HAP-1 (cell line): ENCODE measurements at regions not wholly inside any gene's neighbourhood (a gene's known extent, or its start where the extent isn't known, plus 50 kb on each side); places are given as distances from the start of the nearest gene placed in this dataset.

Experiments used
- DNase-seq, 2 experiments: peaks; one replicate each; pipeline ENCODE4 v3.0.0-alpha.2; 2016 to 2020; ENCODE audit warnings: low spot score in 2 of 2
- H3K27me3 ChIP-seq: fragments of 250-450 bp; sonication (Bioruptor Pico); 2 replicates; pipeline ENCODE4 v1.5.1; 2020; ENCODE audit warnings: low read depth, mild to moderate bottlenecking, moderate library complexity
- H3K36me3 ChIP-seq: fragments of 250-450 bp; sonication (Bioruptor Pico); replicated peaks from 2 replicates; pipeline ENCODE4 v1.5.1; 2020; ENCODE audit warnings: mild to moderate bottlenecking
- H3K4me1 ChIP-seq: fragments of 250-450 bp; sonication (Bioruptor Pico); 2 replicates; pipeline ENCODE4 v1.5.1; 2020; ENCODE audit warnings: mild to moderate bottlenecking
- H3K4me3 ChIP-seq: fragments of 250-450 bp; sonication (Bioruptor Pico); 2 replicates; pipeline ENCODE4 v1.5.1; 2020; ENCODE audit warnings: mild to moderate bottlenecking, moderate library complexity
- H3K9me3 ChIP-seq: fragments of 250-450 bp; sonication (Bioruptor Pico); 2 replicates; pipeline ENCODE4 v1.5.1; 2020; ENCODE audit warnings: mild to moderate bottlenecking, moderate library complexity
- in situ Hi-C: fragments of 300-500 bp; cut with MboI; formaldehyde crosslinking; loops from 3 replicates; pipeline ENCODE4 v1.14.3; 2020; ENCODE audit warnings: low sequenced_read_pairs, inconsistent platforms, mixed read lengths

GRCh38 chr17:13776027-13776551, 174.4 kb upstream of the HS3ST3A1 start:
- Histone ChIP-seq H3K4me1 (no peaks in the 10 kb centered on the region), H3K9me3 (no peaks in the 10 kb centered on the region), H3K4me3 (no peak overlapping the region), H3K36me3 (no peaks in the 10 kb centered on the region), H3K27me3 (no peaks in the 10 kb centered on the region)
- in situ Hi-C loops = no loop called here
- no peak for DNase-seq

DNA sequence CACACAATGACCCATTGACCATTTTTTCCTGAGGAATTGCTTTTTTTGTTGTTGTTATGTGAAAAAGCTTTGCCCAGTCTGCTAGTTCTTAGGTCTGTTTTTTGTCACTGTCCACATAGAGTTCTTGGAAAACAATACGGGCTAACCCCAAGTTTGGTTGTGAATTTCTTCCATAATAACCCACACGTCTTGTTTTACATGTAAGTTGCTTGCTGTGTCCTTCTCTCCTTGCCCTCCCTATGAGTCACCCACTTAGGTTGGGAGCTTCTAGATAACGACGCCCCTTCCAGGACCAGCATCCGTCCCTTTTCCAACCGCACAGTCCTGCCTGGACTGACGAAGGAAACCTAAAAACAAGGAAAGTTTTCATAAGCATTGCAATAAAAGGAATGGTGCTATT, 175.3 kb upstream of the HS3ST3A1 start:
- no peak for DNase-seq

DNA sequence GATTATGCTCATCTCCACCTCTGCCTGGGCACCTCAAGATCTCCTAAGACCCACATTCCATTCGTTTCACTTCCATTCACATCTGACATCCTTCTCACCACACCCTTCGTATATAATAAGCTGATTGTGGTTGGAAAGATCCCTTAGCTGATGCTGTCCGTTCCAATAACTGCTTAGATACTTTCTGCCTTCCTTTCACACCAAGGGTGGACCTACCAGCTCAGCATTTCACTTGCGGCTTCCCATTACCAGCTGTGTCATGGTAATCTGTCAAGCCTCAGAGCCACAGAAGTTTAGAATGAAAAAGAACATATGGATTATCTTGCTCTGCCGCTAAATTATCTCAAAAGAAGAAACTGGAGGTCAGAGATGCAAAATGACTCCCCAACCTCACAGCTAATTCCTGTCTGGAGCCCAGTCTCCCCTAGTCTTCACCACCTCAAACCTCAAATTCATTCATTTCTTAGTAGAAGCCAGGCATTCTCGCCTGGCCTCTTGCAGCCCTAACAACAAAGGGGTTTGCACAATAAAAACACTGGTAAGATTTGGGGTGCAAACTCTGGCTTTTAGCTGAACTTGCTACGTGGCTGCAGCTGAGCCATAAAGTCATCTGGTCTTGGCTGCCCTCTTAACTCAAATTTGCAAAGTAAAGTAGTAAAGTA, 182.8 kb upstream of the HS3ST3A1 start:
- H3K9me3 ChIP-seq = no peaks in the 10 kb centered on the region; the same call in 1 of the 2 replicates
- no peaks in the 10 kb centered on the region for H3K27me3 ChIP-seq
- no peaks in the 10 kb centered on the region for H3K36me3 ChIP-seq
- no peaks in the 10 kb centered on the region for H3K4me1 ChIP-seq
- no peak for DNase-seq
- in situ Hi-C loops = no loop called here
- H3K4me3 ChIP-seq = no peak overlapping the region

More for the DNA sequence above, 175.3 kb upstream of the HS3ST3A1 start:
- no peaks in the 10 kb centered on the region for H3K36me3 ChIP-seq
- no peaks in the 10 kb centered on the region for H3K27me3 ChIP-seq
- no peaks in the 10 kb centered on the region for H3K4me1 ChIP-seq
- H3K9me3 ChIP-seq = no peaks in the 10 kb centered on the region
- H3K4me3 ChIP-seq = no peak overlapping the region
- in situ Hi-C loops = no loop called here

- in situ Hi-C loops = no loop called here
- no peaks in the 10 kb centered on the region for H3K4me1 ChIP-seq
- no peak for DNase-seq
Measured at GRCh38 chr17:13785981-13786598, 184.4 kb upstream of the HS3ST3A1 start.

DNA sequence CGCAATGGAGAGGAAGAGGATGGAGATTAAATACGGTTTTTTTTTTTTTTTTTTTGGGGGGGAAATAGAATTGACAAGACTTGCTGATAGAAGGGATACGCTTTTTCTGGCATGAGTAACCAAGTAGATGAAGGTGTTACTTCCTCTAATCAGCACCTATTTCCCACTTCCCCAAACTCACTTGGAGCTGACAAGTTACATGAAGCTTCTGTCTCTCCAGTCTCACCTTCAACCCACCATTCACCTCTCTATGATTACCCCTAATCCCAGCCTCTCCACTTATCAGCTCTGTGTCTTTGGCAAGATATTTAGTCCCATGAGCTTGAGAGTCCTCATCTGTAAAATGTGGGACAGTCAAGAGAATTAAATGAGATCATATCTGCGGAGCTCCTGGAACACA, 185.9 kb upstream of the HS3ST3A1 start:
- in situ Hi-C loops = no loop called here
- Histone ChIP-seq H3K4me3 (no peak overlapping the region), H3K9me3 (no peaks in the 10 kb centered on the region; the same call in 1 of the 2 replicates), H3K36me3 (no peaks in the 10 kb centered on the region), H3K4me1 (no peaks in the 10 kb centered on the region), H3K27me3 (no peaks in the 10 kb centered on the region)
- DNase-seq = no peak

More at GRCh38 chr17:13785981-13786598, 184.4 kb upstream of the HS3ST3A1 start:
- Histone ChIP-seq H3K36me3 (no peaks in the 10 kb centered on the region), H3K4me3 (no peak overlapping the region), H3K9me3 (no peaks in the 10 kb centered on the region; the same call in 1 of the 2 replicates), H3K27me3 (no peaks in the 10 kb centered on the region)

- H3K36me3 ChIP-seq = no peaks in the 10 kb centered on the region
- H3K27me3 ChIP-seq = no peaks in the 10 kb centered on the region
- no peaks in the 10 kb centered on the region; the same call in 1 of the 2 replicates for H3K9me3 ChIP-seq
- H3K4me1 ChIP-seq = no peaks in the 10 kb centered on the region
- no peak for DNase-seq
- no peak overlapping the region for H3K4me3 ChIP-seq
- in situ Hi-C loops = no loop called here
Measured at GRCh38 chr17:13788385-13788784, 186.7 kb upstream of the HS3ST3A1 start.

- Histone ChIP-seq H3K9me3 (no peaks in the 10 kb centered on the region; the same call in 1 of the 2 replicates), H3K36me3 (no peaks in the 10 kb centered on the region), H3K4me1 (no peaks in the 10 kb centered on the region), H3K27me3 (no peaks in the 10 kb centered on the region), H3K4me3 (no peak overlapping the region)
- in situ Hi-C loops = no loop called here
- no peak for DNase-seq
Measured at GRCh38 chr17:13792314-13792713, 190.6 kb upstream of the HS3ST3A1 start.

DNA sequence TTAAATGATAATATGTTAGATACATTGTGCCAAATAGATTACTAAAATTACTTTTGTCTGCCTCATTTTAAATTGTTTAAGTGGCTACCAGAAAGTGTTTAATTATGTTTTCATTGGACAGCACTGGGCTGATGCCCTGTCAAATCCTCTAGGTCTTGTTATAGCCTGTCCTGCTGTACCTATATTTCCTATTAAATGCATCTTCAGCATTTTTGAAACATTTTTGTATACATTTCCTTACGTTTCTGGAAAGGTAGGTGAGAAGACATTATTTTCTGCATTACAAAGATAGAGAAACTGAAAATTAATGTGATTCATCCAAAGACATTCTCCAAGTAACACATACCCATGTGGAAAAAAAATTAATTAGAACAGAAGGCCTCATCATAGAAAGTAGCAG, 192.2 kb upstream of the HS3ST3A1 start:
- Histone ChIP-seq H3K27me3 (no peaks in the 10 kb centered on the region), H3K4me1 (no peaks in the 10 kb centered on the region), H3K4me3 (no peak overlapping the region), H3K9me3 (no peaks in the 10 kb centered on the region; the same call in 1 of the 2 replicates), H3K36me3 (no peaks in the 10 kb centered on the region)
- in situ Hi-C loops = no loop called here
- no peak for DNase-seq

GRCh38 chr17:13797863-13798262, 196.1 kb upstream of the HS3ST3A1 start:
- Histone ChIP-seq H3K9me3 (no peaks in the 10 kb centered on the region; the same call in 1 of the 2 replicates), H3K4me3 (no peak overlapping the region), H3K27me3 (no peaks in the 10 kb centered on the region), H3K36me3 (no peaks in the 10 kb centered on the region), H3K4me1 (no peaks in the 10 kb centered on the region)
- in situ Hi-C loops = no loop called here
- no peak for DNase-seq

- Histone ChIP-seq H3K36me3 (no peaks in the 10 kb centered on the region), H3K27me3 (no peaks in the 10 kb centered on the region), H3K9me3 (no peaks in the 10 kb centered on the region), H3K4me1 (no peaks in the 10 kb centered on the region), H3K4me3 (no peak overlapping the region)
- DNase-seq = no peak
- in situ Hi-C loops = no loop called here
Measured at GRCh38 chr17:13806092-13806491, 204.4 kb upstream of the HS3ST3A1 start.

- Histone ChIP-seq H3K9me3 (no peaks in the 10 kb centered on the region), H3K4me3 (no peak overlapping the region), H3K27me3 (no peaks in the 10 kb centered on the region), H3K36me3 (no peaks in the 10 kb centered on the region), H3K4me1 (no peaks in the 10 kb centered on the region)
- DNase-seq = no peak
- in situ Hi-C loops = no loop called here
Measured at GRCh38 chr17:13807103-13807502, 205.4 kb upstream of the HS3ST3A1 start.

DNA sequence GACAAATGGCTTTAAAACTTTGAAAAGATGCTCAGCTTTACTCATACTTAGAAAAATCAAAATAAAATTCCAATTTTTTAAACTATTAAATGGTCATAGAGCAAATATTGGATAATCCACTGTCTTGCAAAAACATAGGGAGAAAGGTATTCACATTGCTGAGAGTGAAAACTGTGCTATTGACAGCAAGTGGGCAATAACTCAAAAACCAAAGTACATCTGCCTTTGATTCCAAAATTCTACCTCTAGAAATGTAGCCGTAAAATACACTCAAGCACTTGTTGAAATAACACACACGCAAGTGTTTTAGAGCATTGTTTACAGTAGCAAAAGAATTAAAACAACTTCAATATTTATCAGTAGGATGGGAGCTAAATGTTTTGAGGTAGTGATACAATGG, 210.6 kb upstream of the HS3ST3A1 start:
- Histone ChIP-seq H3K27me3 (no peaks in the 10 kb centered on the region), H3K4me3 (no peak overlapping the region), H3K36me3 (no peaks in the 10 kb centered on the region), H3K4me1 (no peaks in the 10 kb centered on the region), H3K9me3 (no peaks in the 10 kb centered on the region)
- DNase-seq = no peak
- in situ Hi-C loops = no loop called here

DNA sequence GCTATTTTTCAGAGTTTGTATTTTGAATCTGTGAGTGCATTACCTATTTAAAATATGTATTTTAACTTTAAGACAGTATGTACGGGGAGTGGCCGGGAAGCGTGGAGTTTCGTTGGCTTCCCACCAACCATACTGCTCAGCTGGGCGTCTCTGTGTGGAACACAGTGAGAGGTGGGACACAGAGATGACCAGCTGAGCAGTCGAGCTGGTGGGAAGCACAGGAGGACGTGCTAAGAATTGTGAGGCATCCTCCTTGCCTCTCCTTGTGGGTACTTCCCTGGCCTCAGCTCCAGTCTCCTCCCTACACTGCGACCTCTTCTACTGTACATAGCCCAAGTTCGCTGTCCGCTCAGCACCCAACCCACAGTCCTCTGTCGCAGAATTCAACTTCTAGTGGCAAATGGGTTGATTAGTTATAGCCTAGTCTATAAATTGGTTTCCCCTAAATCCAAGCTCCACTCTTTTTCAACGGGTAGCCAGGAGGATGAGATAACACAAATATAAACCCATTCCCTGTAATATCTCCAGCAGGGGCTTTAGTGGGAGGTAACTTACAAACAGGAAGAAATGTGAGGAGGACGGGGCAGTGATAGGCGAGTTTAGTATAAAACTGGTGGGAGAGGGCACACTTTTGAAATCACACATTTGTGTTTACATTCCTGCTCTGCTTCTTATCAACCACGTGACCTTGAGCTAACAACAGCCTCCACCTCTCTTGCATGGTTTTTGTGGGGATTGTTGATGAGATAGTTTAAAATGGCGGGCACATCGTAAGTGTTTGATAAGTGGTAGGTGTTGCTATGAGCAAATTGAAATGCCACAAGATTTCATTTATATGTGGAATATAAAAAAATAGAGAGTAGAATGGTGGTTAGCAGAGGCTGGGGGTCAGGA, 211.9 kb upstream of the HS3ST3A1 start:
- Histone ChIP-seq H3K9me3 (no peaks in the 10 kb centered on the region), H3K4me1 (no peaks in the 10 kb centered on the region), H3K4me3 (no peak overlapping the region), H3K36me3 (no peaks in the 10 kb centered on the region), H3K27me3 (no peaks in the 10 kb centered on the region)
- DNase-seq = no peak
- in situ Hi-C loops = no loop called here

DNA sequence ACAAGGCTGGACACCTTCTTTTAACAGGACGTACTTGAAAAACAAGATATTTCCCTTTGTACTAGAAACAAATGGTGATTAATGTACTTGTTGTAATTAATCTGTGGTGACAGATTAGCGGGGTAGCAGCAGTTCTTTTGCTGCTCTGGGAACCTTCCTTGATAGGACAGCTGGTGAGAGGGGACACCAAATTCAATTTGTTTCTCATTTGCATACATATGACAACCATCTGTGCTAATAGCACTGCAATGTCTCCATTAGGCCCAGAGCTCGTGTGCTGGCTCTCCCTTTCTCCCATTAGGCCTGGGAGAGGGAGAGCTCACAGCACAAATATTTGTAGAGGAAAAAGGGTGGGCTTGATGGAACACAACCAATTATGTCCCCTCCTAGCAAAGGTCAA, 221.0 kb upstream of the HS3ST3A1 start:
- no peak for DNase-seq
- in situ Hi-C loops = no loop called here
- Histone ChIP-seq H3K4me1 (no peaks in the 10 kb centered on the region), H3K9me3 (no peaks in the 10 kb centered on the region), H3K27me3 (no peaks in the 10 kb centered on the region), H3K36me3 (no peaks in the 10 kb centered on the region), H3K4me3 (no peak overlapping the region)
